ENCODE measurements at regions not wholly inside any gene's neighbourhood (a gene's known extent, or its start where the extent isn't known, plus 50 kb on each side); places are given as distances from the start of the nearest gene placed in this dataset.

GRCh38 chr4:52366191-52366590 is 292.9 kb downstream of the USP46 start:
- DNase-seq = no peak
- H3K4me1 Mint-ChIP-seq = peaks cover 7% of the 10 kb centered on the region
- Histone ChIP-seq H3K36me3 (ENCODE audit: control insufficient read depth, insufficient read depth, low read length) (no peaks in the 10 kb centered on the region), H3K27me3 (ENCODE audit: control insufficient read depth, insufficient read depth, low read length, poor library complexity, severe bottlenecking) (no peaks in the 10 kb centered on the region), H3K9ac (ENCODE audit: extremely low read depth, low read length, poor library complexity, severe bottlenecking) (no peak overlapping the region), H3K9me3 (ENCODE audit: control insufficient read depth, low read length) (no peaks in the 10 kb centered on the region), H3K4me3 (ENCODE audit: low read length) (no peak overlapping the region), H3K4me1 (ENCODE audit: control insufficient read depth, insufficient read depth, low read length) (no peaks in the 10 kb centered on the region), H3K27ac (ENCODE audit: low read depth, low read length) (no peak overlapping the region)
- 93 to 100% methylated on average over 1 to 5 of the region's 5 CpGs for WGBS, 2 experiments (ENCODE audit: insufficient coverage in 1 of 2, insufficient read length in 1 of 2)
- no peaks in the 10 kb centered on the region for H3K36me3 Mint-ChIP-seq (ENCODE audit: low read depth)
- H3K4me3 Mint-ChIP-seq = no peak overlapping the region
- no peaks in the 10 kb centered on the region for H3K27me3 Mint-ChIP-seq (ENCODE audit: insufficient read depth)
- H3K27ac Mint-ChIP-seq = no peak overlapping the region
- H3K9me3 Mint-ChIP-seq = no peaks in the 10 kb centered on the region
- TF ChIP-seq CTCF (conservative IDR thresholded peaks at IDR 0.05) = no peak

GRCh38 chr4:52366621-52367020 is 292.5 kb downstream of the USP46 start:
- no peaks in the 10 kb centered on the region for H3K9me3 Mint-ChIP-seq
- TF ChIP-seq CTCF (conservative IDR thresholded peaks at IDR 0.05) = no peak
- Histone ChIP-seq H3K4me3 (ENCODE audit: low read length) (no peak overlapping the region), H3K36me3 (ENCODE audit: control insufficient read depth, insufficient read depth, low read length) (no peaks in the 10 kb centered on the region), H3K4me1 (ENCODE audit: control insufficient read depth, insufficient read depth, low read length) (no peaks in the 10 kb centered on the region), H3K9ac (ENCODE audit: extremely low read depth, low read length, poor library complexity, severe bottlenecking) (no peak overlapping the region), H3K27ac (ENCODE audit: low read depth, low read length) (no peak overlapping the region), H3K9me3 (ENCODE audit: control insufficient read depth, low read length) (no peaks in the 10 kb centered on the region), H3K27me3 (ENCODE audit: control insufficient read depth, insufficient read depth, low read length, poor library complexity, severe bottlenecking) (no peaks in the 10 kb centered on the region)
- peaks cover 7% of the 10 kb centered on the region for H3K4me1 Mint-ChIP-seq
- no peak for DNase-seq
- H3K27me3 Mint-ChIP-seq (ENCODE audit: insufficient read depth) = no peaks in the 10 kb centered on the region
- 81 to 86% methylated on average over 2 to 4 of the region's 4 CpGs for WGBS, 2 experiments (ENCODE audit: insufficient coverage in 1 of 2, insufficient read length in 1 of 2)
- no peak overlapping the region for H3K27ac Mint-ChIP-seq
- no peak overlapping the region for H3K4me3 Mint-ChIP-seq
- H3K36me3 Mint-ChIP-seq (ENCODE audit: low read depth) = no peaks in the 10 kb centered on the region

- Histone ChIP-seq H3K4me3 (ENCODE audit: low read length) (no peak overlapping the region), H3K9ac (ENCODE audit: extremely low read depth, low read length, poor library complexity, severe bottlenecking) (no peak overlapping the region), H3K27ac (ENCODE audit: low read depth, low read length) (no peak overlapping the region), H3K36me3 (ENCODE audit: control insufficient read depth, insufficient read depth, low read length) (no peaks in the 10 kb centered on the region), H3K4me1 (ENCODE audit: control insufficient read depth, insufficient read depth, low read length) (no peaks in the 10 kb centered on the region), H3K9me3 (ENCODE audit: control insufficient read depth, low read length) (no peaks in the 10 kb centered on the region), H3K27me3 (ENCODE audit: control insufficient read depth, insufficient read depth, low read length, poor library complexity, severe bottlenecking) (no peaks in the 10 kb centered on the region)
- 75 to 96% methylated on average over 2 of the region's 2 CpGs for WGBS, 2 experiments (ENCODE audit: insufficient coverage in 1 of 2, insufficient read length in 1 of 2)
- Mint-ChIP-seq H3K27ac (no peak overlapping the region), H3K4me3 (no peak overlapping the region), H3K9me3 (no peaks in the 10 kb centered on the region), H3K36me3 (ENCODE audit: low read depth) (no peaks in the 10 kb centered on the region), H3K4me1 (peaks cover 7% of the 10 kb centered on the region), H3K27me3 (ENCODE audit: insufficient read depth) (no peaks in the 10 kb centered on the region)
- no peak for DNase-seq
- no peak for TF ChIP-seq CTCF (conservative IDR thresholded peaks at IDR 0.05)
These were observed 291.7 kb downstream of the USP46 start for GRCh38 chr4:52367282-52367830.
